Adrenal gland (tissue), 9 donors: ENCODE measurements at regions not wholly inside any gene's neighbourhood (a gene's known extent, or its start where the extent isn't known, plus 50 kb on each side); places are given as distances from the start of the nearest gene placed in this dataset.

Source experiments
- DNase-seq, 7 donors: peaks; one replicate each; pipeline ENCODE4 v3.0.0-alpha.2; 2019 to 2020
- H3K27ac ChIP-seq, 5 donors: fragments of 200-600 bp; sonication (generic) in 4 of 5; 1 replicate in 3 of 5; 2 replicates in 2 of 5; pipeline versions ENCODE4 v1.5.1 to v1.8.0; 2016 to 2020; ENCODE audit warnings: mild to moderate bottlenecking in 1 of 5
- H3K27me3 ChIP-seq: fragments of 200-600 bp; 2 replicates; pipeline ENCODE4 v1.8.0; 2021
- H3K36me3 ChIP-seq, 2 donors: fragments of 200-600 bp; replicated peaks in 1 of 2; 1 replicate in 1 of 2; 2 replicates in 1 of 2; pipeline versions ENCODE4 v1.5.1 to v1.8.0; 2018 to 2022
- H3K4me1 ChIP-seq, 2 donors: fragments of 200-600 bp; replicated peaks in 1 of 2; 1 replicate in 1 of 2; 2 replicates in 1 of 2; pipeline versions ENCODE4 v1.5.1 to v1.8.0; 2018 to 2021
- H3K4me3 ChIP-seq, 4 donors: fragments of 200-600 bp; sonication (generic) in 3 of 4; one replicate each; pipeline ENCODE4 v1.5.1; 2016 to 2018
- H3K9me3 ChIP-seq, 3 donors: fragments of 200-600 bp; sonication (generic) in 1 of 3; replicated peaks in 1 of 3; 1 replicate in 2 of 3; 2 replicates in 1 of 3; pipeline versions ENCODE4 v1.5.1 to v1.8.0; 2016 to 2021
- POLR2A ChIP-seq, 2 donors: fragments of 450-650 bp; IDR thresholded peaks; one replicate each; pipeline ENCODE4 v1.6.1; 2017; ENCODE audit warnings: antibody characterized with exemption in 2 of 2, mild to moderate bottlenecking in 2 of 2, moderate library complexity in 1 of 2
- WGBS, 4 donors: extraction: QIAGEN DNeasy Blood & Tissue Kit in 2 of 4; methylation state at CpG; one replicate each; pipeline versions ENCODE4 v1.1.5 to v1.1.7; 2013 to 2017; 5-methylcytosine and 5-hydroxymethylcytosine counted together
- intact Hi-C, 2 donors: fragments of 100-400 bp; cut with DNase I; formaldehyde crosslinking; loops; one replicate each; pipeline versions ENCODE4 v1.14.1 to v1.15.0; 2022 to 2023
- TF ChIP-seq, protein P1 (sequence below), 6 experiments: fragments of 450-650 bp in 4 of 6; fragments of 200-600 bp in 2 of 6; sonication (generic) in 1 of 6; IDR thresholded peaks; 1 replicate in 5 of 6; 2 replicates in 1 of 6; pipeline versions ENCODE4 v1.5.1 to v1.8.0; 2016 to 2021; ENCODE audit warnings: antibody characterized with exemption in 6 of 6, mild to moderate bottlenecking in 2 of 6, moderate library complexity in 1 of 6
- donor health status: healthy with polysubstance abuse.
- donor health status: Bipolar disorder and iron deficiency.
- donor health status: DM: yes; HTN: yes; CAD: no.
- donor health status: DM: no; HTN: no; CAD: no.
- donor health status: DM: no; HTN: no; CAD: no.

DNA sequence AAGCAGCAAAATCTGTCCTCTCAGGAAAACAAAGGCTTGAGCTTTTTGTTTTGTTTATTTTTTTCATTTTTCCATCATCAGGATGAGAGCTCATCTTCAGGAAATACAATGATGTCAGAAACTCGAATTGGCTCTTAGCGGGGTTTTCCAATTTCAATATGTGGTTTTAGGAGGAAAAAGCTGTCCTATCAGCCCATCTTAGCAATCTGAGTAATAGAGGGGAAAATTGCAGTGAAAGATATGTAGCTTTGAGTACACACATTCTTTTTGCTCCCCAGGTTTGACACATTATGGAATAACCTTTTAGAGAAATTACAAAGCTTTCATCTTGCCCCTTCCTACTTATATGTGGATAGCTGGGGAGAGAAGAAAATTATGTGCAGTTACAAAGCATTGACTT, 113.6 kb upstream of the MYO3A start:
- H3K4me3 ChIP-seq = no peak overlapping the region
- H3K4me1 ChIP-seq = no peaks in the 10 kb centered on the region
- no peaks in the 10 kb centered on the region for H3K36me3 ChIP-seq
- WGBS, 4 donors = 48 to 62% (median 60%) methylated on average over 2 of the region's 2 CpGs
- no peak for TF ChIP-seq POLR2A (IDR thresholded peaks at IDR 0.05)
- TF ChIP-seq, protein P1, sequence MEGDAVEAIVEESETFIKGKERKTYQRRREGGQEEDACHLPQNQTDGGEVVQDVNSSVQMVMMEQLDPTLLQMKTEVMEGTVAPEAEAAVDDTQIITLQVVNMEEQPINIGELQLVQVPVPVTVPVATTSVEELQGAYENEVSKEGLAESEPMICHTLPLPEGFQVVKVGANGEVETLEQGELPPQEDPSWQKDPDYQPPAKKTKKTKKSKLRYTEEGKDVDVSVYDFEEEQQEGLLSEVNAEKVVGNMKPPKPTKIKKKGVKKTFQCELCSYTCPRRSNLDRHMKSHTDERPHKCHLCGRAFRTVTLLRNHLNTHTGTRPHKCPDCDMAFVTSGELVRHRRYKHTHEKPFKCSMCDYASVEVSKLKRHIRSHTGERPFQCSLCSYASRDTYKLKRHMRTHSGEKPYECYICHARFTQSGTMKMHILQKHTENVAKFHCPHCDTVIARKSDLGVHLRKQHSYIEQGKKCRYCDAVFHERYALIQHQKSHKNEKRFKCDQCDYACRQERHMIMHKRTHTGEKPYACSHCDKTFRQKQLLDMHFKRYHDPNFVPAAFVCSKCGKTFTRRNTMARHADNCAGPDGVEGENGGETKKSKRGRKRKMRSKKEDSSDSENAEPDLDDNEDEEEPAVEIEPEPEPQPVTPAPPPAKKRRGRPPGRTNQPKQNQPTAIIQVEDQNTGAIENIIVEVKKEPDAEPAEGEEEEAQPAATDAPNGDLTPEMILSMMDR (IDR thresholded peaks at IDR 0.05) = no peak
- no peaks in the 10 kb centered on the region for H3K9me3 ChIP-seq
- no peak for DNase-seq
- intact Hi-C loops = no loop called here
- no peak overlapping the region for H3K27ac ChIP-seq
- peaks cover 7% of the 10 kb centered on the region for H3K27me3 ChIP-seq

DNA sequence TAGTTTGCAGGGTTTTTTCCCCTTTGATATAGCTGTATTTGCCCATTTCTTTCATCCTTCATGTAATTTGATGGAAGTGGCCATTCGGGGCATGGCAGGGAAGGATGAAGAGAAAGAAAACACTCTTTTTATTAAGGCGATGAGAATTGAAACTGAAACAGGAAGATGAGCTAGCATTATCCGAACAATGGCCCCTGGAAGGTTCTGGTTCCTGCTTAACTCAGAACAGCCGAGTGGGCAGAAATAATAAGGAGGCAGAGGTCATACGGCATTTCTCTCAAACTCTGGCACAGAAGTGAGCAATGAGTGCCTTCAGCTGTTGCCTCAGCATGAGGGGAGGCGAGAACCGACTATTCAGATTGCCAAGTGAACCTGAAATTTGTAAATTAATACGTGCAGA, 113.2 kb upstream of the MYO3A start:
- no peak overlapping the region for H3K4me3 ChIP-seq
- H3K4me1 ChIP-seq = no peaks in the 10 kb centered on the region
- intact Hi-C loops = no loop called here
- WGBS, 4 donors = 51 to 62% (median 53%) methylated on average over 8 of the region's 8 CpGs
- DNase-seq = peak in 1 of 7 donors; percentile 8
- no peaks in the 10 kb centered on the region for H3K9me3 ChIP-seq
- TF ChIP-seq, protein P1 (IDR thresholded peaks at IDR 0.05) = no peak
- TF ChIP-seq POLR2A (IDR thresholded peaks at IDR 0.05) = no peak
- H3K27ac ChIP-seq = peak overlapping the region in 1 of 5 donors; percentile 49
- peaks cover 7% of the 10 kb centered on the region for H3K27me3 ChIP-seq
- no peaks in the 10 kb centered on the region for H3K36me3 ChIP-seq

DNA sequence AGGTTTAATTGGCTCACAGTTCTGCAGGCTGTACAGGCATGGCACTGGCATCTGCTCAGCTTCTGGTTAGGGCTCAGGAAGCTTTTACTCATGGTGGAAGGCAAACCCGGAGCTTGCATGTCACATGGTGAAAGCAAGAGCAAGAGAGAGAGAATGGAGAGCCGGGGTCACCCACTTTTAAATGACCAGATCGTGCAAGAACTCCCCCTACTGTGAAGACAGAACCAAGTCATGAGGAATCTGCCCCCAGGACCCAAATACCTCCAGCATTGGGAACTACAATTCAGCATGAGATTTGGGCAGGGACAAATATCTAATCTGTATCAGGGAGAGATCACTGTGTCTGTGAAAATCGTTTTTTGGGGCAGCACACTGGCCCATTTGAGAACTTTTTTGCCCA, 110.0 kb upstream of the MYO3A start:
- Histone ChIP-seq H3K36me3 (no peaks in the 10 kb centered on the region), H3K4me1 (no peaks in the 10 kb centered on the region), H3K27ac (no peak overlapping the region), H3K4me3 (no peak overlapping the region), H3K27me3 (peaks cover 1% of the 10 kb centered on the region), H3K9me3 (no peaks in the 10 kb centered on the region)
- intact Hi-C loops = no loop called here
- no peak for TF ChIP-seq POLR2A (IDR thresholded peaks at IDR 0.05)
- TF ChIP-seq, protein P1 (IDR thresholded peaks at IDR 0.05) = no peak
- 38 to 50% (median 47%) methylated on average over 4 of the region's 4 CpGs for WGBS, 4 donors
- no peak for DNase-seq

DNA sequence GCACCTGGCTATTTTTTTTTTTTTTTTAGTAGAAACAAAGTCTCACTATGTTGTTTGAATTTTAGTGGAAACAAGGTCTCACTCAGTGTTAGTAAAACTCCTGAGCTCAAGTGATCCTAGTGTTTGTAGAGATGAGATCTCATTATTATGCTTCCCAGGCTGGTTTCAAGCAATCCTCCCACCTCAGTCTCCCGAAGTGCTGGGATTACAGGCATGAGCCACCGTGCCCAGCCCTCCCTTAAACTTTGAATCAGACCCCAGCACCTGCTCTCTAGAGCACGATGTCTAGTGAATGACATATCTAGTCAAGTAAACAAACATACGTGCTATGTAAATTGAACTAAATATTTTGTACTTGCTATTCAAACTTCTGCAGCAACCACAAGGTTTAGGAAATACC, 105.6 kb upstream of the MYO3A start:
- H3K4me1 ChIP-seq = no peaks in the 10 kb centered on the region
- intact Hi-C loops = no loop called here
- H3K27me3 ChIP-seq = no peaks in the 10 kb centered on the region
- H3K27ac ChIP-seq = no peak overlapping the region
- 44 to 57% (median 51%) methylated on average over 4 of the region's 4 CpGs for WGBS, 4 donors
- DNase-seq = no peak
- no peaks in the 10 kb centered on the region for H3K36me3 ChIP-seq
- H3K9me3 ChIP-seq = no peaks in the 10 kb centered on the region
- TF ChIP-seq POLR2A (IDR thresholded peaks at IDR 0.05) = no peak
- TF ChIP-seq, protein P1 (IDR thresholded peaks at IDR 0.05) = no peak
- H3K4me3 ChIP-seq = no peak overlapping the region
